IMR-90 (cell line): ENCODE measurements at regions not wholly inside any gene's neighbourhood (a gene's known extent, or its start where the extent isn't known, plus 50 kb on each side); places are given as distances from the start of the nearest gene placed in this dataset.

Experiments
- ATAC-seq: fragments of 200-7000 bp; cut with Tn5 transposase; 2 replicates; pipeline ENCODE4 v1.9.1; 2020; ENCODE audit warnings: low read depth, mild to moderate bottlenecking, moderate library complexity
- BruUV-seq: library from RNA; stranded (reverse); fragments of 400-500 nt; replicated peaks from 2 replicates; lab custom pipeline; 2021; lab: Mats Ljungman, UMichigan
- CTCF ChIA-PET: fragments of 300-600 bp; formaldehyde crosslinking; extraction: SDS; loops from one replicate; lab custom pipeline; 2021; ENCODE audit warnings: antibody characterized with exemption; lab: Yijun Ruan, JAX
- POLR2A ChIA-PET: fragments of 300-600 bp; sonication (Branson Sonifier 250); formaldehyde crosslinking; loops from one replicate; lab custom pipeline; 2022; ENCODE audit warnings: antibody characterized with exemption; ENCODE audit not compliant: unreplicated experiment; lab: Charles Lee
- DNase-seq: peaks from one replicate; pipeline ENCODE4 v3.0.0; 2013
- H2AFZ ChIP-seq: replicated peaks from 2 replicates; pipeline ENCODE3; 2013; ENCODE audit warnings: low read length, mild to moderate bottlenecking; ENCODE audit not compliant: poor library complexity
- H2AK5ac ChIP-seq: 2 replicates; pipeline ENCODE4 v1.6.1; 2013; ENCODE audit warnings: low read depth, low read length, inconsistent platforms
- H2AK9ac ChIP-seq: replicated peaks from 2 replicates; pipeline ENCODE3; 2013; ENCODE audit warnings: mild to moderate bottlenecking, low read depth, low read length, moderate library complexity; ENCODE audit not compliant: poor library complexity
- H2BK120ac ChIP-seq: 2 replicates; pipeline ENCODE4 v1.6.1; 2013; ENCODE audit warnings: low read depth, low read length, inconsistent platforms
- H2BK15ac ChIP-seq: 3 replicates; pipeline ENCODE4 v1.6.1; 2013; ENCODE audit warnings: low read depth, low read length, inconsistent platforms
- H2BK20ac ChIP-seq: 2 replicates; pipeline ENCODE4 v1.6.1; 2013; ENCODE audit warnings: low read depth, mild to moderate bottlenecking, inconsistent platforms, low read length, moderate library complexity
- H2BK5ac ChIP-seq: 2 replicates; pipeline ENCODE4 v1.6.1; 2013; ENCODE audit warnings: mild to moderate bottlenecking, low read depth, low read length, inconsistent platforms; ENCODE audit not compliant: poor library complexity, severe bottlenecking
- H3K14ac ChIP-seq: replicated peaks from 2 replicates; pipeline ENCODE4 v1.6.1; 2013; ENCODE audit warnings: low read depth, low read length, inconsistent platforms
- H3K18ac ChIP-seq: 2 replicates; pipeline ENCODE4 v1.6.1; 2013; ENCODE audit warnings: low read depth, low read length, control low read depth
- H3K23ac ChIP-seq: 2 replicates; pipeline ENCODE4 v1.6.1; 2013; ENCODE audit warnings: low read depth, low read length, inconsistent platforms
- H3K27ac ChIP-seq: 2 replicates; pipeline ENCODE4 v1.5.1; 2013; ENCODE audit warnings: mild to moderate bottlenecking, control low read depth, low read length; ENCODE audit not compliant: insufficient read depth
- H3K27me3 ChIP-seq: 2 replicates; pipeline ENCODE4 v1.6.1; 2013; ENCODE audit warnings: low read length; ENCODE audit not compliant: control insufficient read depth, insufficient read depth
- H3K36me3 ChIP-seq: 2 replicates; pipeline ENCODE4 v1.6.1; 2013; ENCODE audit warnings: low read length, mixed read lengths; ENCODE audit not compliant: control insufficient read depth, insufficient read depth
- H3K4ac ChIP-seq: 2 replicates; pipeline ENCODE4 v1.6.1; 2013; ENCODE audit warnings: low read depth, low read length, inconsistent platforms
- H3K4me1 ChIP-seq: 2 replicates; pipeline ENCODE4 v1.6.1; 2013; ENCODE audit warnings: low read length, mixed read lengths; ENCODE audit not compliant: control insufficient read depth, insufficient read depth
- H3K4me2 ChIP-seq: 2 replicates; pipeline ENCODE4 v1.6.1; 2013; ENCODE audit warnings: low read depth, mild to moderate bottlenecking, control low read depth, low read length, moderate library complexity
- H3K4me3 ChIP-seq: 2 replicates; pipeline ENCODE4 v1.5.1; 2013; ENCODE audit warnings: low read depth, mild to moderate bottlenecking, control low read depth, low read length, moderate library complexity; ENCODE audit not compliant: insufficient read depth
- H3K56ac ChIP-seq: 2 replicates; pipeline ENCODE4 v1.6.1; 2013; ENCODE audit warnings: low read length, inconsistent platforms; ENCODE audit not compliant: insufficient read depth; ENCODE audit errors: extremely low read depth
- H3K79me1 ChIP-seq, 2 experiments: 2 replicates each; pipeline ENCODE4 v1.6.1; 2013; ENCODE audit warnings: low read length in 2 of 2, inconsistent platforms in 1 of 2, low read depth in 1 of 2
- H3K9ac ChIP-seq: 2 replicates; pipeline ENCODE4 v1.6.1; 2013; ENCODE audit warnings: low read depth, low read length, control low read depth
- H3K9me1 ChIP-seq: 2 replicates; pipeline ENCODE4 v1.6.1; 2013; ENCODE audit warnings: low read length, inconsistent platforms; ENCODE audit not compliant: insufficient read depth
- H3K9me3 ChIP-seq: 2 replicates; pipeline ENCODE4 v1.6.1; 2013; ENCODE audit warnings: low read length; ENCODE audit not compliant: control insufficient read depth, insufficient read depth
- H4K20me1 ChIP-seq: 2 replicates; pipeline ENCODE4 v1.6.1; 2013; ENCODE audit warnings: low read length, inconsistent platforms; ENCODE audit not compliant: insufficient read depth
- H4K5ac ChIP-seq: 2 replicates; pipeline ENCODE4 v1.6.1; 2013; ENCODE audit warnings: mild to moderate bottlenecking, low read depth, low read length, control low read depth
- H4K8ac ChIP-seq, 2 experiments: 2 replicates each; pipeline ENCODE4 v1.6.1; 2013; ENCODE audit warnings: low read depth in 2 of 2, low read length in 2 of 2, control low read depth in 1 of 2, inconsistent platforms in 1 of 2
- H4K91ac ChIP-seq: 2 replicates; pipeline ENCODE4 v1.6.1; 2013; ENCODE audit warnings: low read depth, low read length, inconsistent platforms; ENCODE audit not compliant: insufficient read depth
- CHD1 ChIP-seq: IDR thresholded peaks from 2 replicates; pipeline ENCODE4 v1.6.1; 2012; ENCODE audit warnings: low read depth, low read length, improper control_type of control experiment
- FOS ChIP-seq: fragments of 150-350 bp; IDR thresholded peaks from 2 replicates; pipeline ENCODE4 v1.6.1; 2016; ENCODE audit warnings: low read depth, low read length
- MAFK ChIP-seq: IDR thresholded peaks from 2 replicates; pipeline ENCODE4 v1.6.1; 2012; ENCODE audit warnings: low read depth, low read length, improper control_type of control experiment
- POLR2A ChIP-seq: IDR thresholded peaks from 2 replicates; pipeline ENCODE4 v1.6.1; 2012; ENCODE audit warnings: mild to moderate bottlenecking, low read depth, low read length
- RAD21 ChIP-seq: IDR thresholded peaks from 2 replicates; pipeline ENCODE4 v1.6.1; 2012; ENCODE audit warnings: low read length, improper control_type of control experiment
- WGBS, 2 experiments: methylation state at CpG; one replicate each; pipeline versions ENCODE4 v1.1.5 to v1.1.7; 2013; ENCODE audit warnings: missing lambda C conversion rate in 2 of 2; ENCODE audit not compliant: insufficient read length in 1 of 2; ENCODE audit errors: extremely low coverage in 2 of 2; 5-methylcytosine and 5-hydroxymethylcytosine counted together
- dilution Hi-C: fragments of 300-500 bp; cut with HindIII; formaldehyde crosslinking; loops from one replicate; pipeline ENCODE4 v1.14.3; 2018; ENCODE audit warnings: low sequenced_read_pairs; ENCODE audit not compliant: unreplicated experiment
- in situ Hi-C: fragments of 300-500 bp; cut with MboI; formaldehyde crosslinking; loops from 3 replicates; pipeline ENCODE4 v1.14.3; 2019; ENCODE audit warnings: low sequenced_read_pairs, inconsistent platforms, mixed read lengths
- intact Hi-C: fragments of 100-400 bp; cut with micrococcal nuclease; formaldehyde crosslinking; loops from 2 replicates; pipeline ENCODE4 v1.10.0; 2022
- TF ChIP-seq, protein P1 (sequence below): conservative IDR thresholded peaks from 2 replicates; pipeline ENCODE4 v1.5.1; 2012; ENCODE audit warnings: mild to moderate bottlenecking, low read depth, low read length, improper control_type of control experiment
- TF ChIP-seq, protein P2 (sequence below): fragments of 150-350 bp; IDR thresholded peaks from 2 replicates; pipeline ENCODE4 v1.6.1; 2016; ENCODE audit warnings: low read depth, mild to moderate bottlenecking, low read length, moderate library complexity, borderline replicate concordance

DNA sequence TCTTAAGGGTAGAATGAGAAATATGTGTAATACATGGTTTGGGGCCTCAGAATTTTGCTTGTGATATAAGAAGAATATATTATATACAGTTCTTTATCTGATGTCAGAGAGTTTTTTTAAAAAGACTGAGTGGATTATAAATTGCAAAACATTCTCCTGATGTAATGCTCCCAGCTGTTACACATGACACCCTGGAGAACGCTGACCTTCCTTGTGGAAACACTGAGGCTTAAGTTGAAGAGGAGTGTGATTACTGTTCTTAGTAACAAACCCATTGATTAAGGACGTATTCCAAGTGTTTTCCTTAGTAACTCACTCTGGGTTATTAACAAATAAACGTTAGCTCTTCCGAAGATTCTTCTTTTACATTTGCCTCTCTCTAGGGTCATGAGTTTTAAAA lies 1069.3 kb upstream of the CNTNAP5 start:
- no peaks in the 10 kb centered on the region for H4K20me1 ChIP-seq
- H3K56ac ChIP-seq, result no peak overlapping the region
- H3K14ac ChIP-seq, result no peak overlapping the region
- H3K9me1 ChIP-seq, result no peaks in the 10 kb centered on the region
- no peak overlapping the region for H4K8ac ChIP-seq
- H3K79me1 ChIP-seq, result no peaks in the 10 kb centered on the region
- H2BK15ac ChIP-seq, result no peak overlapping the region
- no peak overlapping the region for H2BK20ac ChIP-seq
- dilution Hi-C loops (no loop called here), in situ Hi-C loops (no loop called here), intact Hi-C loops (no loop called here)
- H2BK5ac ChIP-seq, result no peak overlapping the region
- no peak overlapping the region for H3K4me3 ChIP-seq
- no peak for ATAC-seq
- H4K91ac ChIP-seq, result no peak overlapping the region
- no peak overlapping the region for H3K27ac ChIP-seq
- H3K4ac ChIP-seq, result no peak overlapping the region
- no peaks in the 10 kb centered on the region for H3K27me3 ChIP-seq
- H4K5ac ChIP-seq, result no peak overlapping the region
- H2BK120ac ChIP-seq, result no peak overlapping the region
- H2AFZ ChIP-seq, result no peak overlapping the region
- WGBS, 2 experiments, result no CpG with 5 or more reads among the region's 4 CpGs
- no peak overlapping the region for H2AK9ac ChIP-seq
- no peak for DNase-seq
- no peak overlapping the region for H3K4me2 ChIP-seq
- no peaks in the 10 kb centered on the region for H3K4me1 ChIP-seq
- ChIA-PET POLR2A (no interaction called here), CTCF (no interaction called here)
- H3K36me3 ChIP-seq, result no peaks in the 10 kb centered on the region
- H3K9ac ChIP-seq, result no peak overlapping the region
- H2AK5ac ChIP-seq, result no peak overlapping the region
- no peak overlapping the region for H3K18ac ChIP-seq
- H3K9me3 ChIP-seq, result no peaks in the 10 kb centered on the region
- no peak overlapping the region for H3K23ac ChIP-seq
- TF ChIP-seq FOS (no peak), RAD21 (no peak), MAFK (no peak), CHD1 (no peak), POLR2A (no peak)
- TF ChIP-seq, protein P1, sequence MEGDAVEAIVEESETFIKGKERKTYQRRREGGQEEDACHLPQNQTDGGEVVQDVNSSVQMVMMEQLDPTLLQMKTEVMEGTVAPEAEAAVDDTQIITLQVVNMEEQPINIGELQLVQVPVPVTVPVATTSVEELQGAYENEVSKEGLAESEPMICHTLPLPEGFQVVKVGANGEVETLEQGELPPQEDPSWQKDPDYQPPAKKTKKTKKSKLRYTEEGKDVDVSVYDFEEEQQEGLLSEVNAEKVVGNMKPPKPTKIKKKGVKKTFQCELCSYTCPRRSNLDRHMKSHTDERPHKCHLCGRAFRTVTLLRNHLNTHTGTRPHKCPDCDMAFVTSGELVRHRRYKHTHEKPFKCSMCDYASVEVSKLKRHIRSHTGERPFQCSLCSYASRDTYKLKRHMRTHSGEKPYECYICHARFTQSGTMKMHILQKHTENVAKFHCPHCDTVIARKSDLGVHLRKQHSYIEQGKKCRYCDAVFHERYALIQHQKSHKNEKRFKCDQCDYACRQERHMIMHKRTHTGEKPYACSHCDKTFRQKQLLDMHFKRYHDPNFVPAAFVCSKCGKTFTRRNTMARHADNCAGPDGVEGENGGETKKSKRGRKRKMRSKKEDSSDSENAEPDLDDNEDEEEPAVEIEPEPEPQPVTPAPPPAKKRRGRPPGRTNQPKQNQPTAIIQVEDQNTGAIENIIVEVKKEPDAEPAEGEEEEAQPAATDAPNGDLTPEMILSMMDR, result no peak
- TF ChIP-seq, protein P2, sequence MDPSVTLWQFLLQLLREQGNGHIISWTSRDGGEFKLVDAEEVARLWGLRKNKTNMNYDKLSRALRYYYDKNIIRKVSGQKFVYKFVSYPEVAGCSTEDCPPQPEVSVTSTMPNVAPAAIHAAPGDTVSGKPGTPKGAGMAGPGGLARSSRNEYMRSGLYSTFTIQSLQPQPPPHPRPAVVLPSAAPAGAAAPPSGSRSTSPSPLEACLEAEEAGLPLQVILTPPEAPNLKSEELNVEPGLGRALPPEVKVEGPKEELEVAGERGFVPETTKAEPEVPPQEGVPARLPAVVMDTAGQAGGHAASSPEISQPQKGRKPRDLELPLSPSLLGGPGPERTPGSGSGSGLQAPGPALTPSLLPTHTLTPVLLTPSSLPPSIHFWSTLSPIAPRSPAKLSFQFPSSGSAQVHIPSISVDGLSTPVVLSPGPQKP, result no peak
- BruUV-seq, result no TSS peak
